Esophagus squamous epithelium (tissue), 5 donors: ENCODE measurements at regions not wholly inside any gene's neighbourhood (a gene's known extent, or its start where the extent isn't known, plus 50 kb on each side); places are given as distances from the start of the nearest gene placed in this dataset.

Experiments
- DNase-seq: peaks from one replicate; lab custom pipeline; 2025; lab: John Stamatoyannopoulos, UW
- H3K27ac ChIP-seq, 4 donors: fragments of 200-600 bp; sonication (generic); one replicate each; pipeline ENCODE4 v1.5.1; 2016 to 2019; ENCODE audit warnings: mild to moderate bottlenecking in 1 of 4
- H3K27me3 ChIP-seq, 4 donors: fragments of 200-600 bp; sonication (generic); 1 replicate in 3 of 4; 2 replicates in 1 of 4; pipeline versions ENCODE4 v1.5.1 to v1.6.0; 2017 to 2021; ENCODE audit warnings: antibody characterized with exemption in 1 of 4
- H3K36me3 ChIP-seq, 3 donors: fragments of 200-600 bp; sonication (generic); one replicate each; pipeline ENCODE4 v1.5.1; 2016 to 2019
- H3K4me1 ChIP-seq, 3 donors: fragments of 200-600 bp; sonication (generic); one replicate each; pipeline ENCODE4 v1.5.1; 2017 to 2019
- H3K4me3 ChIP-seq, 4 donors: fragments of 200-600 bp; sonication (generic); 1 replicate in 3 of 4; 2 replicates in 1 of 4; pipeline ENCODE4 v1.5.1; 2016 to 2019; ENCODE audit warnings: mild to moderate bottlenecking in 2 of 4, moderate library complexity in 1 of 4
- H3K9me3 ChIP-seq, 3 donors: fragments of 200-600 bp; sonication (generic); one replicate each; pipeline ENCODE4 v1.5.1; 2016 to 2019
- CTCF ChIP-seq, 6 experiments: fragments of 450-650 bp in 4 of 6; fragments of 200-600 bp in 2 of 6; sonication (generic) in 2 of 6; IDR thresholded peaks; one replicate each; pipeline ENCODE4 v1.5.1; 2016 to 2019; ENCODE audit warnings: antibody characterized with exemption in 6 of 6, mild to moderate bottlenecking in 4 of 6, moderate library complexity in 4 of 6
- POLR2A ChIP-seq, 4 donors: fragments of 450-650 bp; IDR thresholded peaks; one replicate each; pipeline ENCODE4 v1.6.1; 2017; ENCODE audit warnings: antibody characterized with exemption in 4 of 4, mild to moderate bottlenecking in 4 of 4, moderate library complexity in 3 of 4
- WGBS, 2 donors: methylation state at CpG; one replicate each; pipeline ENCODE4 v1.1.5; 2018; 5-methylcytosine and 5-hydroxymethylcytosine counted together
- intact Hi-C: fragments of 100-400 bp; cut with DNase I; formaldehyde crosslinking; loops from one replicate; pipeline ENCODE4 v1.15.0; 2022
- donor health status: DM: yes; HTN: yes; CAD: no.

- no peak for DNase-seq
- no peak overlapping the region for H3K4me3 ChIP-seq
Observed at GRCh38 chr10:78808736-78809367, 259.9 kb upstream of the ZMIZ1 start.

DNA sequence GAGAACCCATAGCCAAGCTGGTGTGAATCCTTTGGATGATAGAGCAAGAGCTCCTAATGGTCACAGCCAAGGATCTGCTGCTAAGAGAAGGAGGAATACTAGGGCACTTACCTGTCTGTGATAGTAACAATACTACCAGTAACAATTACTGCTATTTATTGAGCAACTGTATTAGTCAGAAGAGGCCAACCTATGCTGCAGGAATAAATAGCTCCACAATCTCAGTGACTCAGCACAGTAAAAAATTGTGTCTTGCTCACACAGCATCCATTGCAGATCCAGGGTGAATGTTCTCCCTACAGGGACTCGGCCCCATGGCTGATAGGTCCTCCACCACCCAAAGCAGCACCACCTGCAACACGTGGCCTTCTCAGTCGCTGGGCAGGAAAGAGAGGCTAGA is 257.6 kb upstream of the ZMIZ1 start:
- Histone ChIP-seq H3K4me1 (peaks cover 0 to 19% (median 8%) of the 10 kb centered on the region in 3 donors), H3K9me3 (no peaks in the 10 kb centered on the region), H3K27ac (no peak overlapping the region), H3K27me3 (peaks cover 0 to 10% (median 0%) of the 10 kb centered on the region in 4 donors), H3K4me3 (no peak overlapping the region), H3K36me3 (no peaks in the 10 kb centered on the region)
- intact Hi-C loops: no loop called here
- WGBS, 2 donors: 78 to 86% methylated on average over 2 to 3 of the region's 3 CpGs
- no peak for DNase-seq
- TF ChIP-seq CTCF (IDR thresholded peaks at IDR 0.05) (no peak), POLR2A (IDR thresholded peaks at IDR 0.05) (no peak)

More at GRCh38 chr10:78808736-78809367, 259.9 kb upstream of the ZMIZ1 start:
- H3K27ac ChIP-seq: no peak overlapping the region
- H3K9me3 ChIP-seq: no peaks in the 10 kb centered on the region
- peaks cover 0 to 10% (median 0%) of the 10 kb centered on the region in 4 donors for H3K27me3 ChIP-seq
- 80 to 82% methylated on average over 1 to 3 of the region's 3 CpGs for WGBS, 2 donors
- intact Hi-C loops: no loop called here
- TF ChIP-seq POLR2A (IDR thresholded peaks at IDR 0.05) (no peak), CTCF (IDR thresholded peaks at IDR 0.05) (no peak)
- peaks cover 0 to 43% (median 18%) of the 10 kb centered on the region in 3 donors for H3K4me1 ChIP-seq
- H3K36me3 ChIP-seq: no peaks in the 10 kb centered on the region

GRCh38 chr10:78812571-78813318 is 256.0 kb upstream of the ZMIZ1 start:
- no peak for TF ChIP-seq POLR2A (IDR thresholded peaks at IDR 0.05)
- TF ChIP-seq CTCF (IDR thresholded peaks at IDR 0.05): no peak
- H3K4me3 ChIP-seq: no peak overlapping the region
- intact Hi-C loops: no loop called here
- no peak overlapping the region for H3K27ac ChIP-seq
- H3K4me1 ChIP-seq: peaks cover 0 to 11% (median 1%) of the 10 kb centered on the region in 3 donors
- no peaks in the 10 kb centered on the region for H3K36me3 ChIP-seq
- no peak for DNase-seq
- peaks cover 0 to 10% (median 0%) of the 10 kb centered on the region in 4 donors for H3K27me3 ChIP-seq
- WGBS, 2 donors: 41 to 42% methylated on average over 4 of the region's 4 CpGs
- no peaks in the 10 kb centered on the region for H3K9me3 ChIP-seq

DNA sequence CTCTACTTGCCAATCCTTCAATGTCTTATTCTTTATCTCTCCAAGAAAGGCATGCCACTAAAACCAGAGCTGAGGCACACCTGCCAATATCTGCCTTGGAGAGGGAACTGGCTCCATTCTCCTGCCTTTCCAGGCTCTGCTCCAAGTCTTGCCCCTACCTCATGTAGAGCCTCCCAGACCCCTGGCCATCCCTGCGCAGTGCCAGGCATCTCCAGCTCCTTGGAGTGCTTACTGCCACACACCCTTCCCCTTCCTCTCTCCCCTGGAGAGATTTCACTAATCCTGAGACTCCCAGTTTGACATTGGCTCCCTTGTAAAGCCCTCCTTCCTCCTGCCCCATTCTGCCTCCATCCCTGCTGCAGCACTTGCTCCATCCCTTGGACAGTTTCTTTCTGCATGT is 255.2 kb upstream of the ZMIZ1 start:
- Histone ChIP-seq H3K27me3 (peaks cover 0 to 10% (median 0%) of the 10 kb centered on the region in 4 donors), H3K9me3 (no peaks in the 10 kb centered on the region), H3K36me3 (no peaks in the 10 kb centered on the region), H3K4me1 (peaks cover 0 to 11% (median 3%) of the 10 kb centered on the region in 3 donors), H3K27ac (no peak overlapping the region), H3K4me3 (no peak overlapping the region)
- WGBS, 2 donors: 83 to 100% methylated on average over 1 of the region's 1 CpG
- intact Hi-C loops: no loop called here
- DNase-seq: no peak
- TF ChIP-seq CTCF (IDR thresholded peaks at IDR 0.05): no peak
- no peak for TF ChIP-seq POLR2A (IDR thresholded peaks at IDR 0.05)

GRCh38 chr10:78813998-78814399 is 254.8 kb upstream of the ZMIZ1 start:
- no peaks in the 10 kb centered on the region for H3K9me3 ChIP-seq
- no peak overlapping the region for H3K4me3 ChIP-seq
- WGBS, 2 donors: 61 to 73% methylated on average over 4 to 5 of the region's 6 CpGs
- no peak for DNase-seq
- peaks cover 0 to 10% (median 0%) of the 10 kb centered on the region in 4 donors for H3K27me3 ChIP-seq
- TF ChIP-seq CTCF (IDR thresholded peaks at IDR 0.05): no peak
- TF ChIP-seq POLR2A (IDR thresholded peaks at IDR 0.05): no peak
- H3K4me1 ChIP-seq: peaks cover 0 to 11% (median 3%) of the 10 kb centered on the region in 3 donors
- H3K36me3 ChIP-seq: no peaks in the 10 kb centered on the region
- H3K27ac ChIP-seq: no peak overlapping the region
- intact Hi-C loops: no loop called here
